Transverse colon (tissue), 4 donors: ENCODE measurements at regions not wholly inside any gene's neighbourhood (a gene's known extent, or its start where the extent isn't known, plus 50 kb on each side); places are given as distances from the start of the nearest gene placed in this dataset.

ENCODE experiments used
- EP300 ChIP-seq: sonication (generic); formaldehyde crosslinking; IDR thresholded peaks from one replicate; pipeline ENCODE4 v1.6.1; 2017; ENCODE audit warnings: antibody characterized with exemption, low read depth
- POLR2A ChIP-seq: fragments of 450-650 bp; IDR thresholded peaks from one replicate; pipeline ENCODE4 v1.6.1; 2016; ENCODE audit warnings: antibody characterized with exemption, mild to moderate bottlenecking, moderate library complexity
- POLR2AphosphoS5 ChIP-seq, 3 donors: sonication (generic); formaldehyde crosslinking; IDR thresholded peaks; one replicate each; pipeline ENCODE4 v1.6.1; 2016; ENCODE audit warnings: antibody characterized with exemption in 3 of 3
- TF ChIP-seq, protein P1 (sequence below), 5 experiments: fragments of 200-600 bp in 3 of 5; fragments of 450-650 bp in 2 of 5; sonication (generic) in 3 of 5; IDR thresholded peaks; 1 replicate in 2 of 5; 2 replicates in 3 of 5; pipeline ENCODE4 v1.5.1; 2016 to 2017; ENCODE audit warnings: antibody characterized with exemption in 5 of 5, inconsistent platforms in 3 of 5, mild to moderate bottlenecking in 2 of 5, moderate library complexity in 1 of 5

DNA sequence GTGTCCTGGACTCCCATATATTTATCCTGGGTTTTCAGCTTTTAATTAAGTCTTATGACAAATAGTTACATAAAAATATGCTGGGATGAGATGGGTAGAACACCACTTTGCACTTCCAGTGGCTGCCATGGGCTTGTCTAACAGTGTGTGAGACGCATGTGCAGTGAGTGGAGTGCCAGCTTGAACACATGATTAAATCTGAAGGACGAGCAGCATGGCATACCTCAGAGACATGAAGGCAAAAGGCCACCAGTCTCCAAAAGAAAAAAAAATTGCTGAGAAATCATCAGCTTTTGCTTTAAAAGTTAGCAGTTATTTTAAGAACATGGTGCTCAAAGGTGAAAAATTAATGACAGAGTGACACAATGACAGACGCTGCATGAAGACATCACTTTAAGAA lies 139.0 kb upstream of the ADCY1 start:
- TF ChIP-seq, protein P1, sequence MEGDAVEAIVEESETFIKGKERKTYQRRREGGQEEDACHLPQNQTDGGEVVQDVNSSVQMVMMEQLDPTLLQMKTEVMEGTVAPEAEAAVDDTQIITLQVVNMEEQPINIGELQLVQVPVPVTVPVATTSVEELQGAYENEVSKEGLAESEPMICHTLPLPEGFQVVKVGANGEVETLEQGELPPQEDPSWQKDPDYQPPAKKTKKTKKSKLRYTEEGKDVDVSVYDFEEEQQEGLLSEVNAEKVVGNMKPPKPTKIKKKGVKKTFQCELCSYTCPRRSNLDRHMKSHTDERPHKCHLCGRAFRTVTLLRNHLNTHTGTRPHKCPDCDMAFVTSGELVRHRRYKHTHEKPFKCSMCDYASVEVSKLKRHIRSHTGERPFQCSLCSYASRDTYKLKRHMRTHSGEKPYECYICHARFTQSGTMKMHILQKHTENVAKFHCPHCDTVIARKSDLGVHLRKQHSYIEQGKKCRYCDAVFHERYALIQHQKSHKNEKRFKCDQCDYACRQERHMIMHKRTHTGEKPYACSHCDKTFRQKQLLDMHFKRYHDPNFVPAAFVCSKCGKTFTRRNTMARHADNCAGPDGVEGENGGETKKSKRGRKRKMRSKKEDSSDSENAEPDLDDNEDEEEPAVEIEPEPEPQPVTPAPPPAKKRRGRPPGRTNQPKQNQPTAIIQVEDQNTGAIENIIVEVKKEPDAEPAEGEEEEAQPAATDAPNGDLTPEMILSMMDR (IDR thresholded peaks at IDR 0.05) = no peak
- no peak for TF ChIP-seq EP300
- no peak for TF ChIP-seq POLR2A
- TF ChIP-seq POLR2AphosphoS5 (IDR thresholded peaks at IDR 0.05) = no peak
